GM12878 (cell line): ENCODE measurements at regions not wholly inside any gene's neighbourhood (a gene's known extent, or its start where the extent isn't known, plus 50 kb on each side); places are given as distances from the start of the nearest gene placed in this dataset.

Experiments
- ATAC-seq: fragments of 200-7000 bp; cut with Tn5 transposase; 3 replicates; pipeline ENCODE4 v1.9.1; 2020; ENCODE audit warnings: mild to moderate bottlenecking, moderate library complexity
- BruUV-seq: library from RNA; stranded (reverse); fragments of 400-500 nt; replicated peaks from 2 replicates; lab custom pipeline; 2021; lab: Mats Ljungman, UMichigan
- CTCF ChIA-PET: fragments of 300-600 bp; sonication (Branson Sonifier 250); formaldehyde crosslinking; extraction: SDS; loops from one replicate; lab custom pipeline; 2021; ENCODE audit warnings: inconsistent platforms; lab: Yijun Ruan, JAX
- POLR2A ChIA-PET: fragments of 350-600 bp; formaldehyde crosslinking; extraction: SDS; loops from one replicate; lab custom pipeline; 2021; ENCODE audit warnings: inconsistent platforms; lab: Charles Lee
- RAD21 ChIA-PET: fragments of 300-600 bp; sonication (Branson Sonifier 250); formaldehyde crosslinking; loops from one replicate; lab custom pipeline; 2023; ENCODE audit warnings: antibody characterized with exemption; ENCODE audit not compliant: unreplicated experiment; lab: Charles Lee
- SMC1A ChIA-PET: fragments of 300-600 bp; sonication (Branson Sonifier 250); formaldehyde crosslinking; loops from one replicate; lab custom pipeline; 2023; ENCODE audit not compliant: unreplicated experiment, uncharacterized antibody; lab: Charles Lee
- DNase-seq: peaks from one replicate; pipeline ENCODE4 v3.0.0-alpha.2; 2011; ENCODE audit warnings: low read depth, low spot score
- FAIRE-seq: peaks from 3 replicates; lab custom pipeline; 2011; peaks lifted over from hg19 to GRCh38; lab: Jason Lieb, UNC
- H2AFZ ChIP-seq: 2 replicates; pipeline ENCODE4 v1.6.0; 2011; ENCODE audit warnings: low read depth, low read length, control low read depth; ENCODE audit not compliant: control insufficient read depth
- H3K27ac ChIP-seq: 2 replicates; pipeline ENCODE4 v1.5.1; 2011; ENCODE audit warnings: control low read depth; ENCODE audit not compliant: control insufficient read depth, insufficient read depth
- H3K27me3 ChIP-seq, 2 experiments: replicated peaks in 1 of 2; 2 replicates each; pipeline versions ENCODE4 v1.6.0 to v1.6.1; 2011; ENCODE audit warnings: low read length in 1 of 2; ENCODE audit not compliant: control insufficient read depth in 2 of 2, insufficient read depth in 2 of 2
- H3K36me3 ChIP-seq, 2 experiments: 2 replicates each; pipeline ENCODE4 v1.5.1; 2011; ENCODE audit warnings: low read length in 1 of 2; ENCODE audit not compliant: control insufficient read depth in 2 of 2, insufficient read depth in 2 of 2
- H3K4me1 ChIP-seq: 2 replicates; pipeline ENCODE4 v1.6.1; 2011; ENCODE audit warnings: mild to moderate bottlenecking, low read length, moderate library complexity, mixed read lengths; ENCODE audit not compliant: control insufficient read depth, insufficient read depth
- H3K4me2 ChIP-seq: 2 replicates; pipeline ENCODE4 v1.6.0; 2011; ENCODE audit warnings: control low read depth; ENCODE audit not compliant: control insufficient read depth, insufficient read depth
- H3K4me3 ChIP-seq: fragments of 200-600 bp; sonication (generic); 2 replicates; pipeline ENCODE4 v1.5.1; 2016
- H3K79me2 ChIP-seq: 2 replicates; pipeline ENCODE4 v1.6.0; 2011; ENCODE audit warnings: low read length; ENCODE audit not compliant: control insufficient read depth, insufficient read depth
- H3K9ac ChIP-seq: 2 replicates; pipeline ENCODE4 v1.8.0; 2011; ENCODE audit warnings: low read length, control low read depth, mixed read lengths; ENCODE audit not compliant: control insufficient read depth, insufficient read depth
- H3K9me3 ChIP-seq: replicated peaks from 3 replicates; pipeline ENCODE4 v1.5.1; 2011; ENCODE audit warnings: mild to moderate bottlenecking, low read length; ENCODE audit not compliant: control insufficient read depth, insufficient read depth
- H4K20me1 ChIP-seq: 2 replicates; pipeline ENCODE4 v1.6.0; 2011; ENCODE audit not compliant: control insufficient read depth, insufficient read depth
- ATF3 ChIP-seq: IDR thresholded peaks from 2 replicates; pipeline ENCODE4 v1.6.1; 2011; ENCODE audit warnings: low read depth, mild to moderate bottlenecking, low read length, moderate library complexity, borderline replicate concordance; ENCODE audit errors: extremely low read depth
- BMI1 ChIP-seq: fragments of 450-650 bp; IDR thresholded peaks from 2 replicates; pipeline ENCODE4 v1.6.1; 2016; ENCODE audit warnings: mild to moderate bottlenecking, moderate library complexity, borderline replicate concordance
- BRCA1 ChIP-seq: IDR thresholded peaks from 2 replicates; pipeline ENCODE4 v1.6.1; 2011; ENCODE audit warnings: low read depth, low read length, improper control_type of control experiment
- CEBPB ChIP-seq, 2 experiments: fragments of 150-350 bp in 1 of 2; IDR thresholded peaks; 2 replicates each; pipeline ENCODE4 v1.6.1; 2012 to 2014; ENCODE audit warnings: low read depth in 2 of 2, low read length in 2 of 2, borderline replicate concordance in 1 of 2, inconsistent platforms in 1 of 2
- E2F4 ChIP-seq: IDR thresholded peaks from 2 replicates; pipeline ENCODE4 v1.6.1; 2012; ENCODE audit warnings: low read depth, low read length, improper control_type of control experiment
- IRF5 ChIP-seq: fragments of 450-650 bp; IDR thresholded peaks from 2 replicates; pipeline ENCODE4 v1.6.1; 2017; ENCODE audit warnings: borderline replicate concordance
- PML ChIP-seq: IDR thresholded peaks from 2 replicates; pipeline ENCODE4 v1.6.1; 2012; ENCODE audit warnings: low read length, inconsistent platforms
- STAT1 ChIP-seq: fragments of 450-650 bp; conservative IDR thresholded peaks from 2 replicates; pipeline ENCODE4 v1.6.1; 2014; ENCODE audit warnings: antibody characterized with exemption, mild to moderate bottlenecking
- STAT3 ChIP-seq: IDR thresholded peaks from 2 replicates; pipeline ENCODE4 v1.6.1; 2011; ENCODE audit warnings: low read depth, low read length, improper control_type of control experiment
- SUZ12 ChIP-seq: fragments of 200-600 bp; sonication (generic); IDR thresholded peaks from one replicate; pipeline ENCODE4 v1.6.1; 2018; ENCODE audit warnings: antibody characterized with exemption, mild to moderate bottlenecking; ENCODE audit not compliant: unreplicated experiment
- WRNIP1 ChIP-seq: IDR thresholded peaks from 2 replicates; pipeline ENCODE4 v1.6.1; 2011; ENCODE audit warnings: low read depth, low read length, improper control_type of control experiment, borderline replicate concordance
- ZBTB40 ChIP-seq: fragments of 450-650 bp; IDR thresholded peaks from 2 replicates; pipeline ENCODE4 v1.6.1; 2016; ENCODE audit warnings: mild to moderate bottlenecking, moderate library complexity, borderline replicate concordance
- ZNF207 ChIP-seq: fragments of 450-650 bp; IDR thresholded peaks from 2 replicates; pipeline ENCODE4 v1.6.1; 2014; ENCODE audit warnings: antibody characterized with exemption, mild to moderate bottlenecking, borderline replicate concordance
- WGBS: methylation state at CpG from one replicate; pipeline ENCODE4 v1.1.6; 2016; ENCODE audit warnings: low lambda C conversion rate; ENCODE audit not compliant: insufficient replicate concordance, insufficient coverage; ENCODE audit errors: missing lambda C conversion rate; 5-methylcytosine and 5-hydroxymethylcytosine counted together
- in situ Hi-C: fragments of 300-500 bp; cut with MboI; formaldehyde crosslinking; loops from 9 replicates; pipeline ENCODE4 v1.14.3; 2018; ENCODE audit warnings: mixed read lengths
- intact Hi-C: fragments of 100-400 bp; cut with micrococcal nuclease; formaldehyde crosslinking; loops from one replicate; pipeline ENCODE4 v1.14.2; 2022; ENCODE audit not compliant: unreplicated experiment

- ATAC-seq (no peak), FAIRE-seq (no peak), DNase-seq (no peak)
- CTCF ChIA-PET: no interaction called here
- no peak overlapping the region for H3K4me2 ChIP-seq
- in situ Hi-C loops: no loop called here
- intact Hi-C loops: no loop called here
- H3K27ac ChIP-seq: no peak overlapping the region
- TF ChIP-seq STAT3: no peak
- TF ChIP-seq STAT1: no peak
- TF ChIP-seq WRNIP1: no peak
- no peak for TF ChIP-seq SUZ12
- no peak for TF ChIP-seq ATF3
- TF ChIP-seq PML: no peak
- no peak for TF ChIP-seq ZNF207
- TF ChIP-seq BRCA1: no peak
- no peak for TF ChIP-seq IRF5
- no peak for TF ChIP-seq BMI1
- TF ChIP-seq CEBPB (IDR thresholded peaks at IDR 0.05; ENCODE audit: borderline replicate concordance in 1 of 2, low read depth in 2 of 2, low read length in 2 of 2): no peak
- no peak for TF ChIP-seq ZBTB40
- TF ChIP-seq E2F4: no peak
- H2AFZ ChIP-seq: no peak overlapping the region
- H3K36me3 ChIP-seq: no peaks in the 10 kb centered on the region
- RAD21 ChIA-PET: no interaction called here
- H3K9ac ChIP-seq: no peak overlapping the region
- H3K79me2 ChIP-seq: no peaks in the 10 kb centered on the region
- POLR2A ChIA-PET: no interaction called here
- WGBS: 0% methylated on average over 1 of the region's 1 CpG
- H3K4me1 ChIP-seq: no peaks in the 10 kb centered on the region
- no peaks in the 10 kb centered on the region for H4K20me1 ChIP-seq
- no peak overlapping the region for H3K4me3 ChIP-seq
- no peaks in the 10 kb centered on the region for H3K9me3 ChIP-seq
- no peaks in the 10 kb centered on the region for H3K27me3 ChIP-seq
- SMC1A ChIA-PET: no interaction called here
- no TSS peak for BruUV-seq
Measured at GRCh38 chr9:74361508-74361907, 135.6 kb upstream of the RORB start.
